ENCODE measurements at regions not wholly inside any gene's neighbourhood (a gene's known extent, or its start where the extent isn't known, plus 50 kb on each side); places are given as distances from the start of the nearest gene placed in this dataset.

DNA sequence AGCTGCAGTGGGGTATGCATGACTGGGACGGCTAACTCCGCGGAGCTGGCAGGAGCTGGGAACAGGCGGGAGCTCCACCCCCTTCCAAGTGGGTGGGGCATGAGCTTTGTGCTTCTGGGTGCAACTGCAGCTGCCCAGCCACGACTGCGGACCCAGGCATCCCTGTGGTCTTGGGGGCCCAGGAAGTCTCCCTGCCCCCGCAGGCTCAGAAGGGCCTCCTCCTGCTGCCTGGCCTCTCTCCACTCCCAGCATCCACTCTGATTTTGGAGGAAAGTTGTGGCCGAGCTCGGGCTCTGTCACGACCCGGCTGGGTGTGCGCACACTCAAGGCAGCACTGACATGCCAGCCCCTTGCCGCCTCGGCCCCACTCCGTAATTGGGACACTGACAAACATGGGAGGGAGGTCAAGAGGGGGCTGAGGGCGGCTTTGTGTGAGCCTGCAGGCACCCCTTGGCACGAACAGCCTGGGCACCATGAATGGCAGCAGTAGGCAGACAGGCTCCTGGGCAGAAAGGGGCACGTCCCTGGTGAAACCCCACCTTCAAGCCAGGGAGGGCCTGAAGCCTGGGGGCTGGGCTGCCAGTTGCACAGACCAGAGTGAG, 822.6 kb downstream of the GLUD2 start:
- TF ChIP-seq POLR2A (IDR thresholded peaks at IDR 0.05) (no peak), EP300 (IDR thresholded peaks at IDR 0.05) (no peak)
- TF ChIP-seq, protein P1, sequence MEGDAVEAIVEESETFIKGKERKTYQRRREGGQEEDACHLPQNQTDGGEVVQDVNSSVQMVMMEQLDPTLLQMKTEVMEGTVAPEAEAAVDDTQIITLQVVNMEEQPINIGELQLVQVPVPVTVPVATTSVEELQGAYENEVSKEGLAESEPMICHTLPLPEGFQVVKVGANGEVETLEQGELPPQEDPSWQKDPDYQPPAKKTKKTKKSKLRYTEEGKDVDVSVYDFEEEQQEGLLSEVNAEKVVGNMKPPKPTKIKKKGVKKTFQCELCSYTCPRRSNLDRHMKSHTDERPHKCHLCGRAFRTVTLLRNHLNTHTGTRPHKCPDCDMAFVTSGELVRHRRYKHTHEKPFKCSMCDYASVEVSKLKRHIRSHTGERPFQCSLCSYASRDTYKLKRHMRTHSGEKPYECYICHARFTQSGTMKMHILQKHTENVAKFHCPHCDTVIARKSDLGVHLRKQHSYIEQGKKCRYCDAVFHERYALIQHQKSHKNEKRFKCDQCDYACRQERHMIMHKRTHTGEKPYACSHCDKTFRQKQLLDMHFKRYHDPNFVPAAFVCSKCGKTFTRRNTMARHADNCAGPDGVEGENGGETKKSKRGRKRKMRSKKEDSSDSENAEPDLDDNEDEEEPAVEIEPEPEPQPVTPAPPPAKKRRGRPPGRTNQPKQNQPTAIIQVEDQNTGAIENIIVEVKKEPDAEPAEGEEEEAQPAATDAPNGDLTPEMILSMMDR (IDR thresholded peaks at IDR 0.05): no peak

All from ovary (tissue), 3 donors.